ENCODE measurements at regions not wholly inside any gene's neighbourhood (a gene's known extent, or its start where the extent isn't known, plus 50 kb on each side); places are given as distances from the start of the nearest gene placed in this dataset.
"Not testable (repeated sequence)": the region's sequence is repeated elsewhere in the genome, so short reads cannot be mapped to it uniquely, and the experiment has no call there.

GRCh38 chr3:159886050-159886449 lies 102.6 kb upstream of the IL12A start:
- ATAC-seq: no peak
- TF ChIP-seq BACH2 (CRISPR knock-in tag; IDR thresholded peaks at IDR 0.05; ENCODE audit: borderline replicate concordance) (no peak), ZNF8 (CRISPR knock-in tag; IDR thresholded peaks at IDR 0.05) (no peak), ZC3H10 (CRISPR knock-in tag; IDR thresholded peaks at IDR 0.05) (no peak), RARB (CRISPR knock-in tag; IDR thresholded peaks at IDR 0.05) (no peak), GLIS3 (CRISPR knock-in tag; IDR thresholded peaks at IDR 0.05) (no peak), ZFP30 (CRISPR knock-in tag; IDR thresholded peaks at IDR 0.05) (no peak), TOX (CRISPR knock-in tag; IDR thresholded peaks at IDR 0.05; ENCODE audit: borderline replicate concordance) (no peak)

GRCh38 chr3:159886530-159886929 lies 102.1 kb upstream of the IL12A start:
- ATAC-seq: not testable (repeated sequence)

DNA sequence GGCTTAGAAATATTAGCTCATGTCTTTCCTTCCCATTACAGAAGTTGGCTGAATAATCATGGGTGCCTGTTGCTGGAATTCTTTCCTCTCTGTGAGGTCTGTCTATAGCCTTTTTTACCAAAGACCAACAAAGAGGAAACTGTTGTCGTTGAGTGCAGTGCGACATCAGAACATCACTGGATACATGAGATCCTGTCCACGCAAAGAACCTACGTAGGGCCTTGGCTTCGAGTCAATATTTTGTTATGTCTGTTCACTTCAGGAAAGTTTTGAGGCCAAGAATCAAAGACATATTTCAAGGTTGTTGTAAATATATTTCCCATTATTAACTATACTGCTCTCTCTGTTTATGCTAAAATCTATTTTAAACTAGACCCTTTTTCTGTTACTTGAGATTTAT lies 101.5 kb upstream of the IL12A start:
- TF ChIP-seq ESRRG (CRISPR knock-in tag; IDR thresholded peaks at IDR 0.05) (no peak), SNAI2 (CRISPR knock-in tag; IDR thresholded peaks at IDR 0.05) (no peak), ISL1 (CRISPR knock-in tag; IDR thresholded peaks at IDR 0.05) (no peak), PPARA (CRISPR knock-in tag; IDR thresholded peaks at IDR 0.05; ENCODE audit: borderline replicate concordance) (no peak), ARNTL (CRISPR knock-in tag; IDR thresholded peaks at IDR 0.05; ENCODE audit: borderline replicate concordance, low read depth) (no peak), ZNF70 (CRISPR knock-in tag; IDR thresholded peaks at IDR 0.05) (no peak), CSDC2 (CRISPR knock-in tag; IDR thresholded peaks at IDR 0.05) (no peak), ZNF8 (CRISPR knock-in tag; IDR thresholded peaks at IDR 0.05) (no peak), RARB (CRISPR knock-in tag; IDR thresholded peaks at IDR 0.05) (no peak), ZNF565 (CRISPR knock-in tag; conservative IDR thresholded peaks at IDR 0.05; ENCODE audit: low read depth) (no peak), ZFP30 (CRISPR knock-in tag; IDR thresholded peaks at IDR 0.05) (no peak), ZFP3 (CRISPR knock-in tag; IDR thresholded peaks at IDR 0.05) (no peak)
- TF ChIP-seq, protein P1, sequence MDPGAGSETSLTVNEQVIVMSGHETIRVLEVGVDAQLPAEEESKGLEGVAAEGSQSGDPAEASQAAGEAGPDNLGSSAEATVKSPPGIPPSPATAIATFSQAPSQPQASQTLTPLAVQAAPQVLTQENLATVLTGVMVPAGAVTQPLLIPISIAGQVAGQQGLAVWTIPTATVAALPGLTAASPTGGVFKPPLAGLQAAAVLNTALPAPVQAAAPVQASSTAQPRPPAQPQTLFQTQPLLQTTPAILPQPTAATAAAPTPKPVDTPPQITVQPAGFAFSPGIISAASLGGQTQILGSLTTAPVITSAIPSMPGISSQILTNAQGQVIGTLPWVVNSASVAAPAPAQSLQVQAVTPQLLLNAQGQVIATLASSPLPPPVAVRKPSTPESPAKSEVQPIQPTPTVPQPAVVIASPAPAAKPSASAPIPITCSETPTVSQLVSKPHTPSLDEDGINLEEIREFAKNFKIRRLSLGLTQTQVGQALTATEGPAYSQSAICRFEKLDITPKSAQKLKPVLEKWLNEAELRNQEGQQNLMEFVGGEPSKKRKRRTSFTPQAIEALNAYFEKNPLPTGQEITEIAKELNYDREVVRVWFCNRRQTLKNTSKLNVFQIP (CRISPR knock-in tag; IDR thresholded peaks at IDR 0.05; ENCODE audit: borderline replicate concordance, low read depth): no peak
- no peak for ATAC-seq

GRCh38 chr3:159887911-159888310 lies 100.7 kb upstream of the IL12A start:
- no peak for ATAC-seq

GRCh38 chr3:159892171-159892795 lies 96.4 kb upstream of the IL12A start:
- no peak for ATAC-seq
- TF ChIP-seq ZFP30 (CRISPR knock-in tag; IDR thresholded peaks at IDR 0.05) (no peak), SNAI2 (CRISPR knock-in tag; IDR thresholded peaks at IDR 0.05) (no peak), ARNTL (CRISPR knock-in tag; IDR thresholded peaks at IDR 0.05; ENCODE audit: borderline replicate concordance, low read depth) (no peak), ESRRG (CRISPR knock-in tag; IDR thresholded peaks at IDR 0.05) (no peak), TOX (CRISPR knock-in tag; IDR thresholded peaks at IDR 0.05; ENCODE audit: borderline replicate concordance) (no peak), TCF4 (CRISPR knock-in tag; IDR thresholded peaks at IDR 0.05; ENCODE audit: borderline replicate concordance) (no peak), GLIS3 (CRISPR knock-in tag; IDR thresholded peaks at IDR 0.05) (no peak), PPARA (CRISPR knock-in tag; IDR thresholded peaks at IDR 0.05; ENCODE audit: borderline replicate concordance) (no peak), OSR1 (CRISPR knock-in tag; IDR thresholded peaks at IDR 0.05) (no peak), ZC3H10 (CRISPR knock-in tag; IDR thresholded peaks at IDR 0.05) (no peak), ZNF565 (CRISPR knock-in tag; conservative IDR thresholded peaks at IDR 0.05; ENCODE audit: low read depth) (no peak), CSDC2 (CRISPR knock-in tag; IDR thresholded peaks at IDR 0.05) (no peak), ZFP3 (CRISPR knock-in tag; IDR thresholded peaks at IDR 0.05) (no peak), TSHZ2 (CRISPR knock-in tag; IDR thresholded peaks at IDR 0.05) (no peak), BACH2 (CRISPR knock-in tag; IDR thresholded peaks at IDR 0.05; ENCODE audit: borderline replicate concordance) (no peak), ZNF8 (CRISPR knock-in tag; IDR thresholded peaks at IDR 0.05) (no peak)
- TF ChIP-seq, protein P1 (CRISPR knock-in tag; IDR thresholded peaks at IDR 0.05; ENCODE audit: borderline replicate concordance, low read depth): no peak
- TF ChIP-seq, protein P2, sequence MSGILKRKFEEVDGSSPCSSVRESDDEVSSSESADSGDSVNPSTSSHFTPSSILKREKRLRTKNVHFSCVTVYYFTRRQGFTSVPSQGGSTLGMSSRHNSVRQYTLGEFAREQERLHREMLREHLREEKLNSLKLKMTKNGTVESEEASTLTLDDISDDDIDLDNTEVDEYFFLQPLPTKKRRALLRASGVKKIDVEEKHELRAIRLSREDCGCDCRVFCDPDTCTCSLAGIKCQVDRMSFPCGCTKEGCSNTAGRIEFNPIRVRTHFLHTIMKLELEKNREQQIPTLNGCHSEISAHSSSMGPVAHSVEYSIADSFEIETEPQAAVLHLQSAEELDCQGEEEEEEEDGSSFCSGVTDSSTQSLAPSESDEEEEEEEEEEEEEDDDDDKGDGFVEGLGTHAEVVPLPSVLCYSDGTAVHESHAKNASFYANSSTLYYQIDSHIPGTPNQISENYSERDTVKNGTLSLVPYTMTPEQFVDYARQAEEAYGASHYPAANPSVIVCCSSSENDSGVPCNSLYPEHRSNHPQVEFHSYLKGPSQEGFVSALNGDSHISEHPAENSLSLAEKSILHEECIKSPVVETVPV (CRISPR knock-in tag; IDR thresholded peaks at IDR 0.05): no peak

More at GRCh38 chr3:159887911-159888310, 100.7 kb upstream of the IL12A start:
- no peak for TF ChIP-seq ZFP30 (CRISPR knock-in tag; IDR thresholded peaks at IDR 0.05)
- no peak for TF ChIP-seq ZNF565 (CRISPR knock-in tag; conservative IDR thresholded peaks at IDR 0.05; ENCODE audit: low read depth)
- TF ChIP-seq, protein P3, sequence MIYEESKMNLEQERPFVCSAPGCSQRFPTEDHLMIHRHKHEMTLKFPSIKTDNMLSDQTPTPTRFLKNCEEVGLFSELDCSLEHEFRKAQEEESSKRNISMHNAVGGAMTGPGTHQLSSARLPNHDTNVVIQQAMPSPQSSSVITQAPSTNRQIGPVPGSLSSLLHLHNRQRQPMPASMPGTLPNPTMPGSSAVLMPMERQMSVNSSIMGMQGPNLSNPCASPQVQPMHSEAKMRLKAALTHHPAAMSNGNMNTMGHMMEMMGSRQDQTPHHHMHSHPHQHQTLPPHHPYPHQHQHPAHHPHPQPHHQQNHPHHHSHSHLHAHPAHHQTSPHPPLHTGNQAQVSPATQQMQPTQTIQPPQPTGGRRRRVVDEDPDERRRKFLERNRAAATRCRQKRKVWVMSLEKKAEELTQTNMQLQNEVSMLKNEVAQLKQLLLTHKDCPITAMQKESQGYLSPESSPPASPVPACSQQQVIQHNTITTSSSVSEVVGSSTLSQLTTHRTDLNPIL (CRISPR knock-in tag; IDR thresholded peaks at IDR 0.05; ENCODE audit: low read depth): no peak
- TF ChIP-seq ZFP3 (CRISPR knock-in tag; IDR thresholded peaks at IDR 0.05): no peak
- TF ChIP-seq ZC3H10 (CRISPR knock-in tag; IDR thresholded peaks at IDR 0.05): no peak

Data from SK-N-SH treated with all-trans-retinoic acid at 6 μM for 48 hours (cell line).